Endothelial cell of umbilical vein (primary cell): ENCODE measurements at regions not wholly inside any gene's neighbourhood (a gene's known extent, or its start where the extent isn't known, plus 50 kb on each side); places are given as distances from the start of the nearest gene placed in this dataset.

ENCODE experiments used
- BruUV-seq: library from RNA; stranded (reverse); fragments of 400-500 nt; replicated peaks from 2 replicates; lab custom pipeline; 2021; lab: Mats Ljungman, UMichigan
- CTCF ChIA-PET: fragments of 300-600, 350-600 bp; sonication (Branson Sonifier 250); formaldehyde crosslinking; loops from one replicate; lab custom pipeline; 2021; ENCODE audit warnings: antibody characterized with exemption, inconsistent platforms; lab: Charles Lee
- POLR2A ChIA-PET: fragments of 300-600, 350-600 bp; sonication (Branson Sonifier 250); formaldehyde crosslinking; loops from one replicate; lab custom pipeline; 2021; ENCODE audit warnings: antibody characterized with exemption, inconsistent platforms; lab: Charles Lee
- DNase-seq: peaks from one replicate; pipeline ENCODE4 v3.0.0-alpha.2; 2011; ENCODE audit warnings: low read depth, low spot score
- FAIRE-seq: peaks from 2 replicates; lab custom pipeline; 2011; peaks lifted over from hg19 to GRCh38; lab: Jason Lieb, UNC
- H2AFZ ChIP-seq: 2 replicates; pipeline ENCODE4 v1.6.0; 2012; ENCODE audit warnings: low read depth, low read length, control low read depth, inconsistent platforms
- H3K27ac ChIP-seq: 2 replicates; pipeline ENCODE4 v1.5.1; 2011; ENCODE audit warnings: low read depth, mild to moderate bottlenecking, control low read depth, low read length, moderate library complexity; ENCODE audit not compliant: insufficient read depth
- H3K27me3 ChIP-seq, 2 experiments: 2 replicates each; pipeline versions ENCODE4 v1.6.0 to v1.6.1; 2011; ENCODE audit warnings: low read length in 2 of 2, mixed read lengths in 1 of 2; ENCODE audit not compliant: control insufficient read depth in 2 of 2, insufficient read depth in 2 of 2
- H3K36me3 ChIP-seq, 2 experiments: 2 replicates in 1 of 2; 3 replicates in 1 of 2; pipeline ENCODE4 v1.5.1; 2011; ENCODE audit warnings: low read length in 2 of 2, mild to moderate bottlenecking in 1 of 2, moderate library complexity in 1 of 2; ENCODE audit not compliant: control insufficient read depth in 2 of 2, insufficient read depth in 2 of 2; ENCODE audit errors: extremely low read depth in 1 of 2
- H3K4me1 ChIP-seq: 3 replicates; pipeline ENCODE4 v1.5.1; 2011; ENCODE audit warnings: mild to moderate bottlenecking, low read length; ENCODE audit not compliant: control insufficient read depth, insufficient read depth; ENCODE audit errors: extremely low read depth
- H3K4me2 ChIP-seq: 2 replicates; pipeline ENCODE4 v1.6.1; 2011; ENCODE audit warnings: low read length, control low read depth, mixed read lengths; ENCODE audit not compliant: insufficient read depth
- H3K4me3 ChIP-seq, 3 experiments: fragments of 200-600 bp in 1 of 3; sonication (generic), shearing (Covaris generic) in 1 of 3; replicated peaks in 1 of 3; 2 replicates each; pipeline ENCODE4 v1.5.1; 2011 to 2016; ENCODE audit warnings: control low read depth in 3 of 3, low read length in 3 of 3, mild to moderate bottlenecking in 2 of 3, inconsistent platforms in 1 of 3, low read depth in 1 of 3, moderate library complexity in 1 of 3; ENCODE audit not compliant: insufficient read depth in 1 of 3
- H3K79me2 ChIP-seq: 2 replicates; pipeline ENCODE4 v1.6.0; 2012; ENCODE audit warnings: low read length, inconsistent platforms; ENCODE audit not compliant: control insufficient read depth, insufficient read depth
- H3K9ac ChIP-seq: replicated peaks from 2 replicates; pipeline ENCODE3; 2011; ENCODE audit warnings: low read length, control low read depth; ENCODE audit not compliant: insufficient read depth; ENCODE audit errors: extremely low read depth
- H3K9me1 ChIP-seq: replicated peaks from 3 replicates; pipeline ENCODE4 v1.6.0; 2011; ENCODE audit warnings: mild to moderate bottlenecking, low read length; ENCODE audit not compliant: control insufficient read depth, insufficient read depth; ENCODE audit errors: extremely low read depth
- H3K9me3 ChIP-seq: replicated peaks from 2 replicates; pipeline ENCODE4 v1.5.1; 2012; ENCODE audit warnings: low read length, inconsistent platforms; ENCODE audit not compliant: control insufficient read depth, insufficient read depth
- H4K20me1 ChIP-seq: replicated peaks from 2 replicates; pipeline ENCODE3; 2011; ENCODE audit warnings: mild to moderate bottlenecking, low read length; ENCODE audit not compliant: control insufficient read depth, insufficient read depth; ENCODE audit errors: extremely low read depth
- EZH2 ChIP-seq: IDR thresholded peaks from 2 replicates; pipeline ENCODE4 v1.6.1; 2012; ENCODE audit warnings: borderline replicate concordance, low read depth, mild to moderate bottlenecking, moderate library complexity, low read length, inconsistent platforms; ENCODE audit not compliant: severe bottlenecking
- FOS ChIP-seq: IDR thresholded peaks from 2 replicates; pipeline ENCODE4 v1.6.1; 2011; ENCODE audit warnings: mild to moderate bottlenecking, low read length, moderate library complexity, borderline replicate concordance; ENCODE audit not compliant: insufficient read depth
- GATA2 ChIP-seq: IDR thresholded peaks from 2 replicates; pipeline ENCODE4 v1.7.0; 2011; ENCODE audit warnings: low read depth, mild to moderate bottlenecking, moderate library complexity, mixed read lengths, low read length; ENCODE audit not compliant: insufficient read length, insufficient read depth
- JUN ChIP-seq: IDR thresholded peaks from 2 replicates; pipeline ENCODE4 v1.6.1; 2011; ENCODE audit warnings: borderline replicate concordance, low read depth; ENCODE audit not compliant: insufficient read length, insufficient read depth
- MYC ChIP-seq: IDR thresholded peaks from one replicate; pipeline ENCODE4 v1.6.1; 2011; ENCODE audit warnings: mild to moderate bottlenecking, low read depth, low read length
- POLR2A ChIP-seq: IDR thresholded peaks from 2 replicates; pipeline ENCODE4 v1.6.1; 2012; ENCODE audit warnings: low read depth, mild to moderate bottlenecking, control low read depth, low read length
- POLR2AphosphoS5 ChIP-seq: IDR thresholded peaks from 2 replicates; pipeline ENCODE4 v1.6.1; 2012; ENCODE audit warnings: low read depth, mild to moderate bottlenecking, control low read depth, low read length, moderate library complexity; ENCODE audit not compliant: insufficient read depth
- dilution Hi-C: fragments of 300-500 bp; cut with MboI; formaldehyde crosslinking; loops from one replicate; pipeline ENCODE4 v1.15.0; 2019; ENCODE audit warnings: low sequenced_read_pairs; ENCODE audit not compliant: extremely low pct_ligation_motif_present
- intact Hi-C: fragments of 100-400 bp; cut with micrococcal nuclease; formaldehyde crosslinking; loops from one replicate; pipeline ENCODE4 v1.10.0; 2022
- TF ChIP-seq, protein P1 (sequence below): IDR thresholded peaks from 2 replicates; pipeline ENCODE4 v1.6.1; 2011; ENCODE audit not compliant: insufficient read depth, insufficient read length
- TF ChIP-seq, protein P2 (sequence below), 2 donors: IDR thresholded peaks; 1 replicate in 1 of 2; 2 replicates in 1 of 2; pipeline ENCODE4 v1.5.1; 2011; ENCODE audit warnings: low read length in 2 of 2, mild to moderate bottlenecking in 2 of 2, moderate library complexity in 2 of 2, control low read depth in 1 of 2, inconsistent platforms in 1 of 2, low read depth in 1 of 2; ENCODE audit not compliant: insufficient read depth in 1 of 2; ENCODE audit errors: extremely low read depth in 1 of 2

GRCh38 chr22:26952004-26952403 lies 294.6 kb downstream of the MIAT start:
- CTCF ChIA-PET, result no interaction called here
- H2AFZ ChIP-seq, result no peak overlapping the region
- dilution Hi-C loops (no loop called here), intact Hi-C loops (no loop called here)
- H3K36me3 ChIP-seq, result no peaks in the 10 kb centered on the region
- no peak for FAIRE-seq
- BruUV-seq, result no TSS peak
- H3K79me2 ChIP-seq, result no peaks in the 10 kb centered on the region
- H3K4me1 ChIP-seq, result no peaks in the 10 kb centered on the region
- H3K4me2 ChIP-seq, result no peak overlapping the region
- no peak overlapping the region for H3K4me3 ChIP-seq
- no peaks in the 10 kb centered on the region for H4K20me1 ChIP-seq
- H3K9me3 ChIP-seq, result no peaks in the 10 kb centered on the region
- no peak overlapping the region for H3K9ac ChIP-seq
- POLR2A ChIA-PET, result no interaction called here
- H3K9me1 ChIP-seq, result no peaks in the 10 kb centered on the region
- no peak for DNase-seq
- H3K27ac ChIP-seq, result no peak overlapping the region
- no peak for TF ChIP-seq JUN
- no peak for TF ChIP-seq MYC
- TF ChIP-seq POLR2A, result no peak
- TF ChIP-seq POLR2AphosphoS5, result no peak
- no peak for TF ChIP-seq FOS
- TF ChIP-seq EZH2, result no peak
- no peak for TF ChIP-seq GATA2
- TF ChIP-seq, protein P1, sequence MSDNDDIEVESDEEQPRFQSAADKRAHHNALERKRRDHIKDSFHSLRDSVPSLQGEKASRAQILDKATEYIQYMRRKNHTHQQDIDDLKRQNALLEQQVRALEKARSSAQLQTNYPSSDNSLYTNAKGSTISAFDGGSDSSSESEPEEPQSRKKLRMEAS, result no peak
- TF ChIP-seq, protein P2, sequence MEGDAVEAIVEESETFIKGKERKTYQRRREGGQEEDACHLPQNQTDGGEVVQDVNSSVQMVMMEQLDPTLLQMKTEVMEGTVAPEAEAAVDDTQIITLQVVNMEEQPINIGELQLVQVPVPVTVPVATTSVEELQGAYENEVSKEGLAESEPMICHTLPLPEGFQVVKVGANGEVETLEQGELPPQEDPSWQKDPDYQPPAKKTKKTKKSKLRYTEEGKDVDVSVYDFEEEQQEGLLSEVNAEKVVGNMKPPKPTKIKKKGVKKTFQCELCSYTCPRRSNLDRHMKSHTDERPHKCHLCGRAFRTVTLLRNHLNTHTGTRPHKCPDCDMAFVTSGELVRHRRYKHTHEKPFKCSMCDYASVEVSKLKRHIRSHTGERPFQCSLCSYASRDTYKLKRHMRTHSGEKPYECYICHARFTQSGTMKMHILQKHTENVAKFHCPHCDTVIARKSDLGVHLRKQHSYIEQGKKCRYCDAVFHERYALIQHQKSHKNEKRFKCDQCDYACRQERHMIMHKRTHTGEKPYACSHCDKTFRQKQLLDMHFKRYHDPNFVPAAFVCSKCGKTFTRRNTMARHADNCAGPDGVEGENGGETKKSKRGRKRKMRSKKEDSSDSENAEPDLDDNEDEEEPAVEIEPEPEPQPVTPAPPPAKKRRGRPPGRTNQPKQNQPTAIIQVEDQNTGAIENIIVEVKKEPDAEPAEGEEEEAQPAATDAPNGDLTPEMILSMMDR (IDR thresholded peaks at IDR 0.05; ENCODE audit: extremely low read depth in 1 of 2, insufficient read depth in 1 of 2, low read depth in 1 of 2, low read length in 2 of 2), result no peak
- H3K27me3 ChIP-seq, result peaks cover 17 to 24% of the 10 kb centered on the region in 2 experiments
